ENCODE measurements at regions not wholly inside any gene's neighbourhood (a gene's known extent, or its start where the extent isn't known, plus 50 kb on each side); places are given as distances from the start of the nearest gene placed in this dataset.

DNA sequence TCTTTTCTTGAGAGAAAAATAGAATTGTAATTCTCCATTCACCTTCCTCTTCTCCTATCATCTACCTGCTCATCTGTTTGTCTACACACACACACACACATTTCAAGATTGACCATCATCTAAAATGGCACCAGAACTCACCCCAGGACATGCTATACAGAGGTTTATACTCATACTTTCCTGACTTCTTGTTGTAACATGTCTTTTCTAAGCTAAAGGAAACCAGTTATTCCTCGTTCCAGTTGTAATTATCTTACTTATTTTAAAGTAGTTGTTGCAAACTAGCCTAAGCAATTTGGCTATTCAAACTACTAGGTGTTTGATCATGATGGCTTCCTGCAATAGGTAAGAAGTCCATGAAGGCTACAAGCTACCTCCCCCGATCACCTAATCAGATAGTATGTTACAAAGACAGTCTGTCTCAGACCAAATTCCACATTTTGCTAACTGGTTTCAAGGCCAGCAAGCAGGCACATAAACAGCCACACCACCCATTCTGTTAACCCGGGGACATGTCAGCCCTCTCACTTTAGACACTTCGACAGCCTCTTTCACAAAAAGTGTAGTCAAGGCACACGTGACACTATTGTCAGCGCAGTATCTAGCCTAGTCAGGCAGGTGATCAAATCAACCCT, 189.7 kb downstream of the SHQ1 start:
- H3K9me3 ChIP-seq, result no peaks in the 10 kb centered on the region
- no peaks in the 10 kb centered on the region for H3K36me3 ChIP-seq (replicated peaks in 1 of 2; ENCODE audit: control insufficient read depth in 1 of 2, insufficient read depth in 2 of 2, low read length in 1 of 2)
- H3K4me3 ChIP-seq (ENCODE audit: low read depth in 2 of 2, low read length in 1 of 2), result no peak overlapping the region
- H3K27me3 ChIP-seq (ENCODE audit: insufficient read depth), result no peaks in the 10 kb centered on the region; the same call in 1 of the 2 replicates
- ChIA-PET CTCF (interaction anchor here (0.6 to 0.7 kb wide), 2 partner anchors 8 to 172 kb away, joined by 3 read pairs; no protein-coding TSS in a partner anchor), POLR2A (no interaction called here)
- H4K20me1 ChIP-seq (ENCODE audit: insufficient read depth), result no peaks in the 10 kb centered on the region
- 84% methylated on average over 6 of the region's 6 CpGs for WGBS (ENCODE audit: low lambda C conversion rate)
- no peak for DNase-seq
- no peaks in the 10 kb centered on the region for H3K79me2 ChIP-seq (ENCODE audit: insufficient read depth)
- TF ChIP-seq EP300 (IDR thresholded peaks at IDR 0.05; ENCODE audit: borderline replicate concordance in 1 of 2, low read depth in 1 of 2, low read length in 1 of 2) (no peak), NRF1 (IDR thresholded peaks at IDR 0.05; ENCODE audit: low read depth, low read length) (no peak), POLR2AphosphoS5 (IDR thresholded peaks at IDR 0.05; ENCODE audit: low read depth, low read length) (no peak), RCOR1 (IDR thresholded peaks at IDR 0.05; ENCODE audit: low read length) (no peak), YY1 (IDR thresholded peaks at IDR 0.05; ENCODE audit: low read depth) (no peak), TEAD4 (IDR thresholded peaks at IDR 0.05; ENCODE audit: borderline replicate concordance, insufficient read depth) (no peak), NFIC (IDR thresholded peaks at IDR 0.05; ENCODE audit: borderline replicate concordance) (no peak), FOXM1 (IDR thresholded peaks at IDR 0.05; ENCODE audit: low read depth) (no peak), GATA2 (CRISPR knock-in tag; IDR thresholded peaks at IDR 0.05) (no peak), TCF12 (IDR thresholded peaks at IDR 0.05) (no peak), SIN3A (IDR thresholded peaks at IDR 0.05; ENCODE audit: borderline replicate concordance, low read depth, low read length) (no peak), CTCF (IDR thresholded peaks at IDR 0.05) (no peak), MEF2A (IDR thresholded peaks at IDR 0.05; ENCODE audit: borderline replicate concordance, low read depth) (no peak)
- TF ChIP-seq, protein P1, sequence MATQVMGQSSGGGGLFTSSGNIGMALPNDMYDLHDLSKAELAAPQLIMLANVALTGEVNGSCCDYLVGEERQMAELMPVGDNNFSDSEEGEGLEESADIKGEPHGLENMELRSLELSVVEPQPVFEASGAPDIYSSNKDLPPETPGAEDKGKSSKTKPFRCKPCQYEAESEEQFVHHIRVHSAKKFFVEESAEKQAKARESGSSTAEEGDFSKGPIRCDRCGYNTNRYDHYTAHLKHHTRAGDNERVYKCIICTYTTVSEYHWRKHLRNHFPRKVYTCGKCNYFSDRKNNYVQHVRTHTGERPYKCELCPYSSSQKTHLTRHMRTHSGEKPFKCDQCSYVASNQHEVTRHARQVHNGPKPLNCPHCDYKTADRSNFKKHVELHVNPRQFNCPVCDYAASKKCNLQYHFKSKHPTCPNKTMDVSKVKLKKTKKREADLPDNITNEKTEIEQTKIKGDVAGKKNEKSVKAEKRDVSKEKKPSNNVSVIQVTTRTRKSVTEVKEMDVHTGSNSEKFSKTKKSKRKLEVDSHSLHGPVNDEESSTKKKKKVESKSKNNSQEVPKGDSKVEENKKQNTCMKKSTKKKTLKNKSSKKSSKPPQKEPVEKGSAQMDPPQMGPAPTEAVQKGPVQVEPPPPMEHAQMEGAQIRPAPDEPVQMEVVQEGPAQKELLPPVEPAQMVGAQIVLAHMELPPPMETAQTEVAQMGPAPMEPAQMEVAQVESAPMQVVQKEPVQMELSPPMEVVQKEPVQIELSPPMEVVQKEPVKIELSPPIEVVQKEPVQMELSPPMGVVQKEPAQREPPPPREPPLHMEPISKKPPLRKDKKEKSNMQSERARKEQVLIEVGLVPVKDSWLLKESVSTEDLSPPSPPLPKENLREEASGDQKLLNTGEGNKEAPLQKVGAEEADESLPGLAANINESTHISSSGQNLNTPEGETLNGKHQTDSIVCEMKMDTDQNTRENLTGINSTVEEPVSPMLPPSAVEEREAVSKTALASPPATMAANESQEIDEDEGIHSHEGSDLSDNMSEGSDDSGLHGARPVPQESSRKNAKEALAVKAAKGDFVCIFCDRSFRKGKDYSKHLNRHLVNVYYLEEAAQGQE (IDR thresholded peaks at IDR 0.05; ENCODE audit: low read depth, low read length), result no peak
- TF ChIP-seq, protein P2, sequence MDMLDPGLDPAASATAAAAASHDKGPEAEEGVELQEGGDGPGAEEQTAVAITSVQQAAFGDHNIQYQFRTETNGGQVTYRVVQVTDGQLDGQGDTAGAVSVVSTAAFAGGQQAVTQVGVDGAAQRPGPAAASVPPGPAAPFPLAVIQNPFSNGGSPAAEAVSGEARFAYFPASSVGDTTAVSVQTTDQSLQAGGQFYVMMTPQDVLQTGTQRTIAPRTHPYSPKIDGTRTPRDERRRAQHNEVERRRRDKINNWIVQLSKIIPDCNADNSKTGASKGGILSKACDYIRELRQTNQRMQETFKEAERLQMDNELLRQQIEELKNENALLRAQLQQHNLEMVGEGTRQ (IDR thresholded peaks at IDR 0.05; ENCODE audit: borderline replicate concordance, low read depth, low read length), result no peak
- no peak overlapping the region for H3K9ac ChIP-seq
- no peak overlapping the region for H3K4me2 ChIP-seq
- no peak overlapping the region for H3K27ac ChIP-seq (ENCODE audit: low read depth in 2 of 2, low read length in 1 of 2)
- H3F3A ChIP-seq (replicated peaks; ENCODE audit: insufficient read depth), result no peaks in the 10 kb centered on the region
- H3K9me2 ChIP-seq, result no peaks in the 10 kb centered on the region
- peaks cover 0 to 28% of the 10 kb centered on the region in 2 experiments; a peak in 2 of 4 replicates for H3K4me1 ChIP-seq (ENCODE audit: control insufficient read depth in 1 of 2, insufficient read depth in 2 of 2, low read depth in 1 of 2, low read length in 1 of 2)
- no peak overlapping the region for H2AFZ ChIP-seq (ENCODE audit: low read depth)
